Esophagus squamous epithelium (tissue), 4 donors: ENCODE measurements at regions not wholly inside any gene's neighbourhood (a gene's known extent, or its start where the extent isn't known, plus 50 kb on each side); places are given as distances from the start of the nearest gene placed in this dataset.

Experiments used
- CTCF ChIP-seq, 6 experiments: fragments of 450-650 bp in 4 of 6; fragments of 200-600 bp in 2 of 6; sonication (generic) in 2 of 6; IDR thresholded peaks; one replicate each; pipeline ENCODE4 v1.5.1; 2016 to 2019; ENCODE audit warnings: antibody characterized with exemption in 6 of 6, mild to moderate bottlenecking in 4 of 6, moderate library complexity in 4 of 6
- POLR2A ChIP-seq, 4 donors: fragments of 450-650 bp; IDR thresholded peaks; one replicate each; pipeline ENCODE4 v1.6.1; 2017; ENCODE audit warnings: antibody characterized with exemption in 4 of 4, mild to moderate bottlenecking in 4 of 4, moderate library complexity in 3 of 4

GRCh38 chr6:21990577-21990976 is 306.3 kb downstream of the PRL start:
- no peak for TF ChIP-seq CTCF (IDR thresholded peaks at IDR 0.05)
- no peak for TF ChIP-seq POLR2A (IDR thresholded peaks at IDR 0.05)
